ENCODE measurements at regions not wholly inside any gene's neighbourhood (a gene's known extent, or its start where the extent isn't known, plus 50 kb on each side); places are given as distances from the start of the nearest gene placed in this dataset.

DNA sequence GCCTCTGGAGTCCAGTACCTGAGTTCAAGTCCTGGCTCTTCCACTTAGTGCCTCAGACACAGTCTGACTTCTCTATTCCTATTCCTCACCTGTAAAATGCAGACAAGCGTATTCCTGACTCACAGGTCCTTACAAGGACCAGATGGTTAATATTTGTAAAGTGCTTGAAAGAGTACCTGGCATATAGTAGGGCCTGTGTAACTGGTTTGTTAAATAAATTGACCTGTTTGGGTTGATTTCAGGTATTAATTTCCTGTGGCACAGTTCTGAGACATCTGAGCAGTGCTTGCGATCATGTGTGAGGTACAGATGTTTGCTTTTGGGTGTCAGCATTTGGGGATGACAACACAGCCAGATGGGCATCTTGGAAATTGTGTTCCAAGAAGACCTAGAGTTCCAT, 127.5 kb downstream of the APIP start:
- TF ChIP-seq, protein P1, sequence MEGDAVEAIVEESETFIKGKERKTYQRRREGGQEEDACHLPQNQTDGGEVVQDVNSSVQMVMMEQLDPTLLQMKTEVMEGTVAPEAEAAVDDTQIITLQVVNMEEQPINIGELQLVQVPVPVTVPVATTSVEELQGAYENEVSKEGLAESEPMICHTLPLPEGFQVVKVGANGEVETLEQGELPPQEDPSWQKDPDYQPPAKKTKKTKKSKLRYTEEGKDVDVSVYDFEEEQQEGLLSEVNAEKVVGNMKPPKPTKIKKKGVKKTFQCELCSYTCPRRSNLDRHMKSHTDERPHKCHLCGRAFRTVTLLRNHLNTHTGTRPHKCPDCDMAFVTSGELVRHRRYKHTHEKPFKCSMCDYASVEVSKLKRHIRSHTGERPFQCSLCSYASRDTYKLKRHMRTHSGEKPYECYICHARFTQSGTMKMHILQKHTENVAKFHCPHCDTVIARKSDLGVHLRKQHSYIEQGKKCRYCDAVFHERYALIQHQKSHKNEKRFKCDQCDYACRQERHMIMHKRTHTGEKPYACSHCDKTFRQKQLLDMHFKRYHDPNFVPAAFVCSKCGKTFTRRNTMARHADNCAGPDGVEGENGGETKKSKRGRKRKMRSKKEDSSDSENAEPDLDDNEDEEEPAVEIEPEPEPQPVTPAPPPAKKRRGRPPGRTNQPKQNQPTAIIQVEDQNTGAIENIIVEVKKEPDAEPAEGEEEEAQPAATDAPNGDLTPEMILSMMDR (IDR thresholded peaks at IDR 0.05) = no peak
- TF ChIP-seq EZH2 (IDR thresholded peaks at IDR 0.05; ENCODE audit: borderline replicate concordance, insufficient read depth, low read depth, low read length, poor library complexity, severe bottlenecking) = no peak
